ENCODE measurements at regions not wholly inside any gene's neighbourhood (a gene's known extent, or its start where the extent isn't known, plus 50 kb on each side); places are given as distances from the start of the nearest gene placed in this dataset.
A peak's percentile ranks its signal among the peaks of the same experiment; 100 is the strongest.
"Not testable (repeated sequence)": the region's sequence is repeated elsewhere in the genome, so short reads cannot be mapped to it uniquely, and the experiment has no call there.

GRCh38 chr5:68021916-68022315 is 193.6 kb upstream of the PIK3R1 start:
- Histone ChIP-seq H3K23ac (ENCODE audit: low read length) (no peak overlapping the region), H3K18ac (ENCODE audit: low read length) (no peak overlapping the region), H3K79me2 (ENCODE audit: control insufficient read depth, insufficient read depth, low read length, poor library complexity) (no peaks in the 10 kb centered on the region), H2BK120ac (ENCODE audit: insufficient read depth, low read length, poor library complexity) (no peak overlapping the region), H2AK5ac (ENCODE audit: low read length) (no peak overlapping the region), H3K4me2 (ENCODE audit: low read length) (no peak overlapping the region), H3K4me1 (ENCODE audit: control insufficient read depth in 1 of 2, insufficient read depth in 2 of 2, low read length in 2 of 2) (peaks cover 2 to 3% of the 10 kb centered on the region in 2 experiments), H3K4me3 (ENCODE audit: low read depth, low read length) (no peak overlapping the region), H3K9ac (ENCODE audit: low read length) (no peak overlapping the region), H3K79me1 (ENCODE audit: low read length) (peaks cover 2% of the 10 kb centered on the region), H2AFZ (ENCODE audit: insufficient read depth, low read length, poor library complexity) (no peak overlapping the region), H3K27me3 (ENCODE audit: insufficient read depth, low read length) (no peaks in the 10 kb centered on the region), H3K14ac (ENCODE audit: low read length) (no peak overlapping the region), H3K27ac (ENCODE audit: low read depth, low read length) (no peak overlapping the region), H2BK5ac (ENCODE audit: low read depth, low read length, poor library complexity) (no peak overlapping the region), H4K91ac (ENCODE audit: low read depth, low read length) (no peak overlapping the region), H3K36me3 (ENCODE audit: control insufficient read depth in 1 of 2, insufficient read depth in 2 of 2, low read length in 2 of 2) (no peaks in the 10 kb centered on the region), H4K12ac (ENCODE audit: low read depth, low read length) (no peak overlapping the region), H4K8ac (ENCODE audit: low read depth, low read length) (no peak overlapping the region), H3K9me3 (ENCODE audit: insufficient read depth, low read depth, low read length) (no peaks in the 10 kb centered on the region), H2BK12ac (ENCODE audit: low read length) (no peak overlapping the region), H3K4ac (ENCODE audit: low read depth, low read length) (no peak overlapping the region)
- DNase-seq: peak; percentile 43 to 84
- no CpG with 5 or more reads among the region's 4 CpGs for WGBS (ENCODE audit: extremely low coverage, insufficient coverage, insufficient read length)

GRCh38 chr5:68021227-68021626 is 194.3 kb upstream of the PIK3R1 start:
- peaks cover 2 to 3% of the 10 kb centered on the region in 2 experiments for H3K4me1 ChIP-seq (ENCODE audit: control insufficient read depth in 1 of 2, insufficient read depth in 2 of 2, low read length in 2 of 2)
- H3K4me3 ChIP-seq (ENCODE audit: low read depth, low read length): no peak overlapping the region
- no peaks in the 10 kb centered on the region for H3K79me2 ChIP-seq (ENCODE audit: control insufficient read depth, insufficient read depth, low read length, poor library complexity)
- DNase-seq: no peak
- H3K36me3 ChIP-seq (ENCODE audit: control insufficient read depth in 1 of 2, insufficient read depth in 2 of 2, low read length in 2 of 2): no peaks in the 10 kb centered on the region
- H4K8ac ChIP-seq (ENCODE audit: low read depth, low read length): no peak overlapping the region
- no peak overlapping the region for H2BK120ac ChIP-seq (ENCODE audit: insufficient read depth, low read length, poor library complexity)
- WGBS (ENCODE audit: extremely low coverage, insufficient coverage, insufficient read length): no CpG with 5 or more reads among the region's 2 CpGs
- H3K18ac ChIP-seq (ENCODE audit: low read length): no peak overlapping the region
- no peak overlapping the region for H3K4me2 ChIP-seq (ENCODE audit: low read length)
- H4K12ac ChIP-seq (ENCODE audit: low read depth, low read length): no peak overlapping the region
- H3K23ac ChIP-seq (ENCODE audit: low read length): no peak overlapping the region
- no peaks in the 10 kb centered on the region for H3K27me3 ChIP-seq (ENCODE audit: insufficient read depth, low read length)
- H2BK5ac ChIP-seq (ENCODE audit: low read depth, low read length, poor library complexity): no peak overlapping the region
- H3K14ac ChIP-seq (ENCODE audit: low read length): no peak overlapping the region
- no peak overlapping the region for H3K27ac ChIP-seq (ENCODE audit: low read depth, low read length)
- H2AK5ac ChIP-seq (ENCODE audit: low read length): no peak overlapping the region
- no peak overlapping the region for H3K9ac ChIP-seq (ENCODE audit: low read length)
- H3K79me1 ChIP-seq (ENCODE audit: low read length): peaks cover 2% of the 10 kb centered on the region
- no peaks in the 10 kb centered on the region for H3K9me3 ChIP-seq (ENCODE audit: insufficient read depth, low read depth, low read length)
- no peak overlapping the region for H4K91ac ChIP-seq (ENCODE audit: low read depth, low read length)
- no peak overlapping the region for H2BK12ac ChIP-seq (ENCODE audit: low read length)
- no peak overlapping the region for H2AFZ ChIP-seq (ENCODE audit: insufficient read depth, low read length, poor library complexity)
- no peak overlapping the region for H3K4ac ChIP-seq (ENCODE audit: low read depth, low read length)

DNA sequence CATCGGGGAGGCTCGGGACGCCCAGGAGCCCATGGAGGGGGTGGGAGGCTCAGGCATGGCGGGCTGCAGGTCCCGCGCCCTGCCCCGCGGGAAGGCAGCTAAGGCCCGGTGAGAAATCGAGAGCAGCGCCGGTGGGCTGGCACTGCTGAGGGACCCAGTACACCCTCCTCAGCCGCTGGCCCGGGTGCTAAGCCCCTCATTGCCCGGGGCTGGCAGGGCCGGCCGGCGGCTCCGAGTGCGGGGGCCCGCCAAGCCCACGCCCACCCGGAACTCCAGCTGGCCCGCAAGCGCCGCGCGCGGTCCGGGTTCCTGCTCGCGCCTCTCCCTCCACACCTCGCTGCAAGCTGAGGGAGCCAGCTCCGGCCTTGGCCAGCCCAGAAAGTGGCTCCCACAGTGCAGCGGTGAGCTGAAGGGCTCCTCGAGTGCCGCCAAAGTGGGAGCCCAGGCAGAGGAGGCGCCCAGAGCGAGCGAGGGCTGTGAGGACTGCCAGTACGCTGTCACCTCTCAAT is 195.0 kb upstream of the PIK3R1 start:
- not testable (repeated sequence) for H2AK5ac ChIP-seq (ENCODE audit: low read length); H3K4ac ChIP-seq (ENCODE audit: low read depth, low read length); H3K9ac ChIP-seq (ENCODE audit: low read length); H3K4me1 ChIP-seq (ENCODE audit: control insufficient read depth in 1 of 2, insufficient read depth in 2 of 2, low read length in 2 of 2); H2BK5ac ChIP-seq (ENCODE audit: low read depth, low read length, poor library complexity); H4K8ac ChIP-seq (ENCODE audit: low read depth, low read length); H4K91ac ChIP-seq (ENCODE audit: low read depth, low read length); H3K27ac ChIP-seq (ENCODE audit: low read depth, low read length); H3K27me3 ChIP-seq (ENCODE audit: insufficient read depth, low read length); H2AFZ ChIP-seq (ENCODE audit: insufficient read depth, low read length, poor library complexity); H3K23ac ChIP-seq (ENCODE audit: low read length); H3K79me1 ChIP-seq (ENCODE audit: low read length); H2BK12ac ChIP-seq (ENCODE audit: low read length); H4K12ac ChIP-seq (ENCODE audit: low read depth, low read length); DNase-seq; H2BK120ac ChIP-seq (ENCODE audit: insufficient read depth, low read length, poor library complexity); H3K36me3 ChIP-seq (ENCODE audit: control insufficient read depth in 1 of 2, insufficient read depth in 2 of 2, low read length in 2 of 2); H3K79me2 ChIP-seq (ENCODE audit: control insufficient read depth, insufficient read depth, low read length, poor library complexity); H3K4me2 ChIP-seq (ENCODE audit: low read length); H3K9me3 ChIP-seq (ENCODE audit: insufficient read depth, low read depth, low read length); H3K18ac ChIP-seq (ENCODE audit: low read length); H3K14ac ChIP-seq (ENCODE audit: low read length); H3K4me3 ChIP-seq (ENCODE audit: low read depth, low read length)
- no CpG with 5 or more reads among the region's 41 CpGs for whole genome bisulfite sequencing (ENCODE audit: extremely low coverage, insufficient coverage, insufficient read length)

- Histone ChIP-seq H3K9me3 (ENCODE audit: insufficient read depth, low read depth, low read length) (no peaks in the 10 kb centered on the region), H3K36me3 (ENCODE audit: control insufficient read depth in 1 of 2, insufficient read depth in 2 of 2, low read length in 2 of 2) (no peaks in the 10 kb centered on the region), H2BK5ac (ENCODE audit: low read depth, low read length, poor library complexity) (no peak overlapping the region), H4K8ac (ENCODE audit: low read depth, low read length) (no peak overlapping the region), H3K4me3 (ENCODE audit: low read depth, low read length) (no peak overlapping the region), H2BK12ac (ENCODE audit: low read length) (no peak overlapping the region), H3K14ac (ENCODE audit: low read length) (no peak overlapping the region), H3K4me1 (ENCODE audit: control insufficient read depth in 1 of 2, insufficient read depth in 2 of 2, low read length in 2 of 2) (no peaks in the 10 kb centered on the region), H4K12ac (ENCODE audit: low read depth, low read length) (no peak overlapping the region), H3K4me2 (ENCODE audit: low read length) (no peak overlapping the region), H3K23ac (ENCODE audit: low read length) (no peak overlapping the region), H3K27ac (ENCODE audit: low read depth, low read length) (no peak overlapping the region), H3K4ac (ENCODE audit: low read depth, low read length) (no peak overlapping the region), H2AK5ac (ENCODE audit: low read length) (no peak overlapping the region), H2BK120ac (ENCODE audit: insufficient read depth, low read length, poor library complexity) (no peak overlapping the region), H3K18ac (ENCODE audit: low read length) (no peak overlapping the region), H4K91ac (ENCODE audit: low read depth, low read length) (no peak overlapping the region), H3K79me1 (ENCODE audit: low read length) (no peaks in the 10 kb centered on the region), H3K79me2 (ENCODE audit: control insufficient read depth, insufficient read depth, low read length, poor library complexity) (no peaks in the 10 kb centered on the region), H2AFZ (ENCODE audit: insufficient read depth, low read length, poor library complexity) (no peak overlapping the region), H3K9ac (ENCODE audit: low read length) (no peak overlapping the region), H3K27me3 (ENCODE audit: insufficient read depth, low read length) (no peaks in the 10 kb centered on the region)
- DNase-seq: no peak
- no CpG with 5 or more reads among the region's 6 CpGs for WGBS (ENCODE audit: extremely low coverage, insufficient coverage, insufficient read length)
Measured at GRCh38 chr5:68015381-68016302, 199.9 kb upstream of the PIK3R1 start.
